Smooth muscle cell (in vitro differentiated cells): ENCODE measurements at regions not wholly inside any gene's neighbourhood (a gene's known extent, or its start where the extent isn't known, plus 50 kb on each side); places are given as distances from the start of the nearest gene placed in this dataset.
A peak's percentile ranks its signal among the peaks of the same experiment; 100 is the strongest.

Experiments
- DNase-seq: peaks from one replicate; lab custom pipeline; 2025; ENCODE audit not compliant: unreplicated experiment; lab: John Stamatoyannopoulos, UW
- H2AFZ ChIP-seq: fragments of 200-600 bp; sonication (generic); 2 replicates; pipeline ENCODE4 v1.6.0; 2016; ENCODE audit warnings: antibody characterized with exemption, low read depth, mild to moderate bottlenecking
- H3F3A ChIP-seq: fragments of 200-600 bp; sonication (generic); 2 replicates; pipeline ENCODE4 v1.6.0; 2017; ENCODE audit warnings: antibody characterized with exemption, low read depth
- H3K27ac ChIP-seq: fragments of 200-600 bp; sonication (generic); 2 replicates; pipeline ENCODE4 v1.5.1; 2016; ENCODE audit warnings: low read depth, mild to moderate bottlenecking
- H3K27me3 ChIP-seq: fragments of 200-600 bp; sonication (generic); 2 replicates; pipeline ENCODE4 v1.6.1; 2016; ENCODE audit warnings: low read depth, mild to moderate bottlenecking
- H3K36me3 ChIP-seq: fragments of 200-600 bp; sonication (generic); 2 replicates; pipeline ENCODE4 v1.5.1; 2016; ENCODE audit warnings: low read depth
- H3K4me1 ChIP-seq: fragments of 200-600 bp; sonication (generic); 2 replicates; pipeline ENCODE4 v1.5.1; 2016; ENCODE audit warnings: low read depth
- H3K4me2 ChIP-seq: fragments of 200-600 bp; sonication (generic); 2 replicates; pipeline ENCODE4 v1.6.0; 2016; ENCODE audit warnings: mild to moderate bottlenecking
- H3K4me3 ChIP-seq: fragments of 200-600 bp; sonication (generic); 2 replicates; pipeline ENCODE4 v1.5.1; 2016; ENCODE audit warnings: mild to moderate bottlenecking
- H3K79me2 ChIP-seq: fragments of 200-600 bp; sonication (generic); 2 replicates; pipeline ENCODE4 v1.6.0; 2016; ENCODE audit warnings: low read depth, mild to moderate bottlenecking
- H3K9ac ChIP-seq: fragments of 200-600 bp; sonication (generic); 2 replicates; pipeline ENCODE4 v1.6.0; 2016; ENCODE audit warnings: low read depth
- H3K9me3 ChIP-seq: fragments of 200-600 bp; sonication (generic); replicated peaks from 2 replicates; pipeline ENCODE4 v1.5.1; 2016; ENCODE audit warnings: low read depth
- H4K20me1 ChIP-seq: fragments of 200-600 bp; sonication (generic); 2 replicates; pipeline ENCODE4 v1.6.0; 2016; ENCODE audit warnings: low read depth
- CTCF ChIP-seq: fragments of 200-600 bp; sonication (generic); IDR thresholded peaks from 2 replicates; pipeline ENCODE4 v1.5.1; 2017; ENCODE audit warnings: borderline replicate concordance, mild to moderate bottlenecking, antibody characterized with exemption; ENCODE audit not compliant: insufficient read depth, poor library complexity, severe bottlenecking
- WGBS: methylation state at CpG from one replicate; pipeline ENCODE4 v1.1.7; 2016; ENCODE audit warnings: low lambda C conversion rate; 5-methylcytosine and 5-hydroxymethylcytosine counted together

GRCh38 chr2:83594241-83595120 is 864.6 kb downstream of the SUCLG1 start:
- H3K4me1 ChIP-seq: peaks cover 22% of the 10 kb centered on the region
- DNase-seq: no peak
- H2AFZ ChIP-seq: no peak overlapping the region
- H3K9me3 ChIP-seq: no peaks in the 10 kb centered on the region
- no peaks in the 10 kb centered on the region for H4K20me1 ChIP-seq
- 45% methylated on average over 5 of the region's 5 CpGs for WGBS
- no peaks in the 10 kb centered on the region for H3K79me2 ChIP-seq
- no peaks in the 10 kb centered on the region for H3K27me3 ChIP-seq
- TF ChIP-seq CTCF: no peak
- H3K27ac ChIP-seq: peak overlapping the region; percentile 89
- peak overlapping the region; percentile 64 for H3K4me2 ChIP-seq
- H3K4me3 ChIP-seq: no peak overlapping the region
- no peaks in the 10 kb centered on the region for H3K36me3 ChIP-seq
- peak overlapping the region; percentile 11 for H3K9ac ChIP-seq
- peaks cover 7% of the 10 kb centered on the region for H3F3A ChIP-seq

DNA sequence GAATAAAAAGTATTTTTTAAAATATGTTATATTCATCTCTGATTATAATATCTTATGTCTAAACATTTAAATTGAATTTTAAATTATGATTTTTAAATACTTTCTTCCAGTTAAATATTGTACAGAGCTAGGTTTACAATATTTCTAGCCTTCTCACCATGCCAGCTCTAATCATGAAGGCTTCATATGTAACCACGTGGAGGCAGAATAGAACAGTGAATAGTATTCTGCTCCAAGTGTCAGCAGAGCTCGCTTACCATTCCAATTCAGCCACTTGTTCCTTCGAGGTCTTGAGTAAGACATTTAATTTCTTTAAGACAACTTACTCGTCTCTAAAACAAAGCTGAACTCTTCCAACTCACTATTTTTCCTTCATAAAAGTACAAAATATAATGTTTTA is 871.8 kb downstream of the SUCLG1 start:
- Histone ChIP-seq H3K9ac (no peak overlapping the region), H3K36me3 (no peaks in the 10 kb centered on the region), H3K4me2 (no peak overlapping the region), H4K20me1 (no peaks in the 10 kb centered on the region), H3K27me3 (no peaks in the 10 kb centered on the region), H3K9me3 (no peaks in the 10 kb centered on the region), H3F3A (peaks cover 12% of the 10 kb centered on the region), H3K4me3 (no peak overlapping the region), H3K27ac (no peak overlapping the region), H3K79me2 (no peaks in the 10 kb centered on the region), H3K4me1 (peaks cover 28% of the 10 kb centered on the region), H2AFZ (no peak overlapping the region)
- 89% methylated on average over 4 of the region's 4 CpGs for WGBS
- TF ChIP-seq CTCF: no peak
- no peak for DNase-seq

- Histone ChIP-seq H3K4me2 (peak overlapping the region; percentile 47), H3K27me3 (no peaks in the 10 kb centered on the region), H3K4me3 (no peak overlapping the region), H4K20me1 (no peaks in the 10 kb centered on the region), H3K4me1 (peaks cover 28% of the 10 kb centered on the region), H3K9ac (peak overlapping the region; percentile 15), H3K79me2 (no peaks in the 10 kb centered on the region), H3K27ac (peak overlapping the region; percentile 88), H3K9me3 (no peaks in the 10 kb centered on the region), H3K36me3 (no peaks in the 10 kb centered on the region), H3F3A (peaks cover 12% of the 10 kb centered on the region), H2AFZ (peak overlapping the region; percentile 81)
- DNase-seq: no peak
- WGBS: 54% methylated on average over 2 of the region's 2 CpGs
- no peak for TF ChIP-seq CTCF
Measured at GRCh38 chr2:83585250-83585649, 873.8 kb downstream of the SUCLG1 start.

DNA sequence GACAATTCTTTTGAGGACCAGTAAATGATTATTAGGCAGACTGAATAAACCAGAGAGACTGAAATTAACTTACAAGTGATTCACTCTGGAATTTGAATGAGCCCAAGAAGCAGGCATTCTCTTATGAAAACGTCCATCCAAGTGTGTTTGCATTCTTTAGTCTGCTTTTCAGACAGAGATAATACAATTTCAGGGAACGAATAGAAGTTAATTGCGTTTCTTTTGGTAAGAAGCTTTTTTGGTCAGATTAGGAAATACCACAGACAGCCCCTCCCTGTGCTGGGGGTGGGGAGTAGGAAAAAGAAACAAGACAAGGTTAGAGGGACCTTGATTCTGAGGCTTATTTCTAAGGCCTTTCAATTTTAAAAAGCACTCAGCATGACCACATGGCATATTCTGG is 874.4 kb downstream of the SUCLG1 start:
- H3K36me3 ChIP-seq: no peaks in the 10 kb centered on the region
- WGBS: 2% methylated on average over 3 of the region's 3 CpGs
- peaks cover 12% of the 10 kb centered on the region for H3F3A ChIP-seq
- H3K4me1 ChIP-seq: peaks cover 26% of the 10 kb centered on the region
- peak overlapping the region; percentile 88 for H3K27ac ChIP-seq
- H3K4me3 ChIP-seq: no peak overlapping the region
- no peaks in the 10 kb centered on the region for H3K27me3 ChIP-seq
- H3K4me2 ChIP-seq: peak overlapping the region; percentile 47
- no peak overlapping the region for H3K9ac ChIP-seq
- H3K9me3 ChIP-seq: no peaks in the 10 kb centered on the region
- H4K20me1 ChIP-seq: no peaks in the 10 kb centered on the region
- peak overlapping the region; percentile 81 for H2AFZ ChIP-seq
- H3K79me2 ChIP-seq: no peaks in the 10 kb centered on the region
- no peak for DNase-seq
- no peak for TF ChIP-seq CTCF
